HG03432 (cell line): ENCODE measurements at regions not wholly inside any gene's neighbourhood (a gene's known extent, or its start where the extent isn't known, plus 50 kb on each side); places are given as distances from the start of the nearest gene placed in this dataset.

Source experiments
- ATAC-seq: cut with Tn5 transposase; IDR thresholded peaks from one replicate; pipeline ENCODE4 v1.9.1; 2021; ENCODE audit warnings: mild to moderate bottlenecking, moderate library complexity; ENCODE audit not compliant: unreplicated experiment

GRCh38 chr14:29030970-29031369, 264.4 kb downstream of the FOXG1 start:
- ATAC-seq = no peak

- ATAC-seq = no peak
Observed at GRCh38 chr14:29035134-29035533, 268.5 kb downstream of the FOXG1 start.

- no peak for ATAC-seq
Observed at GRCh38 chr14:29037411-29037810, 270.8 kb downstream of the FOXG1 start.

GRCh38 chr14:29039171-29039570, 272.6 kb downstream of the FOXG1 start:
- no peak for ATAC-seq

- no peak for ATAC-seq
Observed at GRCh38 chr14:29042551-29042950, 276.0 kb downstream of the FOXG1 start.

GRCh38 chr14:29043737-29044136, 277.1 kb downstream of the FOXG1 start:
- no peak for ATAC-seq

- no peak for ATAC-seq
Observed at GRCh38 chr14:29045237-29045636, 278.6 kb downstream of the FOXG1 start.

- ATAC-seq = no peak
Observed at GRCh38 chr14:29054119-29054518, 287.5 kb downstream of the FOXG1 start.

- ATAC-seq = no peak
Observed at GRCh38 chr14:29056041-29056566, 289.5 kb downstream of the FOXG1 start.

- no peak for ATAC-seq
Observed at GRCh38 chr14:29061702-29062101, 295.1 kb downstream of the FOXG1 start.

- no peak for ATAC-seq
Observed at GRCh38 chr14:29062466-29062865, 295.9 kb downstream of the FOXG1 start.

GRCh38 chr14:29062976-29063375, 296.4 kb downstream of the FOXG1 start:
- ATAC-seq = no peak

- no peak for ATAC-seq
Observed at GRCh38 chr14:29064305-29064900, 297.8 kb downstream of the FOXG1 start.

- no peak for ATAC-seq
Observed at GRCh38 chr14:29069228-29069627, 302.6 kb downstream of the FOXG1 start.

- no peak for ATAC-seq
Observed at GRCh38 chr14:29075761-29076160, 309.2 kb downstream of the FOXG1 start.

GRCh38 chr14:29077916-29078315, 311.3 kb downstream of the FOXG1 start:
- ATAC-seq = no peak

- ATAC-seq = no peak
Observed at GRCh38 chr14:29078810-29079522, 312.4 kb downstream of the FOXG1 start.

GRCh38 chr14:29085546-29085945, 319.0 kb downstream of the FOXG1 start:
- ATAC-seq = no peak

- no peak for ATAC-seq
Observed at GRCh38 chr14:29089849-29090248, 323.3 kb downstream of the FOXG1 start.

GRCh38 chr14:29092121-29092520, 325.5 kb downstream of the FOXG1 start:
- no peak for ATAC-seq

- ATAC-seq = no peak
Observed at GRCh38 chr14:29097476-29097875, 330.9 kb downstream of the FOXG1 start.

GRCh38 chr14:29098656-29099055, 332.1 kb downstream of the FOXG1 start:
- no peak for ATAC-seq
